GM23338 (cell line): ENCODE measurements at regions not wholly inside any gene's neighbourhood (a gene's known extent, or its start where the extent isn't known, plus 50 kb on each side); places are given as distances from the start of the nearest gene placed in this dataset.

Experiments used
- ATAC-seq: fragments of 200-7000 bp; cut with Tn5 transposase; 3 replicates; pipeline ENCODE4 v1.9.1; 2020
- DNase-seq: peaks from one replicate; pipeline ENCODE4 v3.0.0-alpha.2; 2015; ENCODE audit warnings: low spot score
- H2AFZ ChIP-seq: fragments of 200-600 bp; sonication (generic); 2 replicates; pipeline ENCODE4 v1.8.0; 2016; ENCODE audit warnings: antibody characterized with exemption, mild to moderate bottlenecking, moderate library complexity
- H3F3A ChIP-seq: fragments of 200-600 bp; sonication (generic); replicated peaks from 2 replicates; pipeline ENCODE4 v1.8.0; 2017; ENCODE audit warnings: antibody characterized with exemption, mixed run types, low read depth
- H3K27ac ChIP-seq: fragments of 200-600 bp; sonication (generic); 2 replicates; pipeline ENCODE4 v1.6.1; 2016; ENCODE audit warnings: low read depth
- H3K27me3 ChIP-seq: fragments of 200-600 bp; sonication (generic); 2 replicates; pipeline ENCODE4 v1.8.0; 2016; ENCODE audit warnings: mild to moderate bottlenecking, mixed run types, moderate library complexity; ENCODE audit not compliant: insufficient read depth
- H3K36me3 ChIP-seq: fragments of 200-600 bp; sonication (generic); 2 replicates; pipeline ENCODE4 v1.8.0; 2016; ENCODE audit warnings: mild to moderate bottlenecking; ENCODE audit not compliant: insufficient read depth
- H3K4me1 ChIP-seq: fragments of 200-600 bp; sonication (generic); 2 replicates; pipeline ENCODE4 v1.8.0; 2016; ENCODE audit warnings: mild to moderate bottlenecking, moderate library complexity; ENCODE audit not compliant: insufficient read depth
- H3K4me2 ChIP-seq: fragments of 200-600 bp; sonication (generic); 2 replicates; pipeline ENCODE4 v1.7.1; 2017; ENCODE audit warnings: mixed run types
- H3K4me3 ChIP-seq: fragments of 200-600 bp; sonication (generic); 2 replicates; pipeline ENCODE4 v1.6.1; 2016; ENCODE audit warnings: mixed run types
- H3K79me2 ChIP-seq: fragments of 200-600 bp; sonication (generic); replicated peaks from 2 replicates; pipeline ENCODE4 v1.8.0; 2017; ENCODE audit warnings: mild to moderate bottlenecking; ENCODE audit not compliant: insufficient read depth
- H3K9me2 ChIP-seq: fragments of 200-600 bp; sonication (generic); 2 replicates; pipeline ENCODE4 v1.8.0; 2017; ENCODE audit not compliant: insufficient read depth
- H4K20me1 ChIP-seq: fragments of 200-600 bp; sonication (generic); replicated peaks from 2 replicates; pipeline ENCODE4 v1.8.0; 2017; ENCODE audit warnings: mild to moderate bottlenecking; ENCODE audit not compliant: insufficient read depth
- H3K27ac Mint-ChIP-seq: 2 replicates; pipeline ENCODE4 v1.8.0; 2020; ENCODE audit warnings: inconsistent platforms, mild to moderate bottlenecking, moderate library complexity, mixed read lengths
- H3K27me3 Mint-ChIP-seq: 3 replicates; pipeline ENCODE4 v1.8.0; 2022; ENCODE audit warnings: low read depth, mild to moderate bottlenecking, moderate library complexity, mixed read lengths, inconsistent platforms; ENCODE audit not compliant: insufficient read depth, poor library complexity
- H3K36me3 Mint-ChIP-seq: 3 replicates; pipeline ENCODE4 v1.8.0; 2021; ENCODE audit warnings: low read depth, mild to moderate bottlenecking, inconsistent platforms, moderate library complexity, mixed read lengths
- H3K4me1 Mint-ChIP-seq: 3 replicates; pipeline ENCODE4 v1.8.0; 2020; ENCODE audit warnings: mild to moderate bottlenecking, inconsistent platforms, mixed read lengths
- H3K4me3 Mint-ChIP-seq: 3 replicates; pipeline ENCODE4 v1.8.0; 2021; ENCODE audit warnings: moderate library complexity, mild to moderate bottlenecking, inconsistent platforms, mixed read lengths
- H3K9me3 Mint-ChIP-seq: 3 replicates; pipeline ENCODE4 v1.8.0; 2020; ENCODE audit warnings: moderate library complexity, mild to moderate bottlenecking, inconsistent platforms, mixed read lengths
- CREB1 ChIP-seq: fragments of 250-450 bp; sonication (Bioruptor Pico); IDR thresholded peaks from 2 replicates; pipeline ENCODE4 v1.5.0; 2020; ENCODE audit warnings: low read depth, mild to moderate bottlenecking, moderate library complexity
- NANOG ChIP-seq: IDR thresholded peaks from 2 replicates; pipeline ENCODE4 v1.6.1; 2016; ENCODE audit warnings: antibody characterized with exemption, borderline replicate concordance
- POLR2AphosphoS5 ChIP-seq: IDR thresholded peaks from 2 replicates; pipeline ENCODE4 v1.6.1; 2016; ENCODE audit warnings: antibody characterized with exemption, low read depth
- REST ChIP-seq: IDR thresholded peaks from one replicate; pipeline ENCODE4 v1.6.1; 2018; ENCODE audit warnings: antibody characterized with exemption; ENCODE audit not compliant: unreplicated experiment
- ZNF114 ChIP-seq: fragments of 250-450 bp; sonication (Bioruptor Pico); IDR thresholded peaks from 2 replicates; pipeline ENCODE4 v1.5.0; 2020; ENCODE audit warnings: mild to moderate bottlenecking, moderate library complexity
- ZNF331 ChIP-seq: fragments of 250-450 bp; sonication (Bioruptor Pico); IDR thresholded peaks from 2 replicates; pipeline ENCODE4 v1.5.0; 2020; ENCODE audit warnings: low read depth, mild to moderate bottlenecking, moderate library complexity
- ZNF462 ChIP-seq: fragments of 250-450 bp; sonication (Bioruptor Pico); IDR thresholded peaks from 2 replicates; pipeline ENCODE4 v1.5.0; 2020; ENCODE audit warnings: mild to moderate bottlenecking, moderate library complexity

GRCh38 chr12:19627719-19628118, 188.4 kb downstream of the AEBP2 start:
- Histone ChIP-seq H3K27ac (no peak overlapping the region), H3K4me2 (no peak overlapping the region), H4K20me1 (no peaks in the 10 kb centered on the region), H3K79me2 (no peaks in the 10 kb centered on the region), H3K9me2 (no peaks in the 10 kb centered on the region), H2AFZ (no peak overlapping the region), H3K36me3 (no peaks in the 10 kb centered on the region), H3F3A (no peaks in the 10 kb centered on the region), H3K4me3 (no peak overlapping the region), H3K27me3 (no peaks in the 10 kb centered on the region), H3K4me1 (no peaks in the 10 kb centered on the region)
- H3K9me3 Mint-ChIP-seq, result peaks cover 3% of the 10 kb centered on the region; the same call in 2 of the 3 replicates
- peaks cover 5% of the 10 kb centered on the region; the same call in 2 of the 3 replicates for H3K4me1 Mint-ChIP-seq
- TF ChIP-seq ZNF331 (CRISPR knock-in tag), result no peak
- TF ChIP-seq ZNF114 (CRISPR knock-in tag), result no peak
- no peak for TF ChIP-seq NANOG
- TF ChIP-seq REST, result no peak
- TF ChIP-seq ZNF462, result no peak
- no peak for TF ChIP-seq CREB1 (CRISPR knock-in tag)
- TF ChIP-seq POLR2AphosphoS5, result no peak
- ATAC-seq (no peak), DNase-seq (no peak)
- H3K36me3 Mint-ChIP-seq, result peaks cover 4% of the 10 kb centered on the region; the same call in 2 of the 3 replicates
- no peak overlapping the region for H3K27ac Mint-ChIP-seq
- H3K4me3 Mint-ChIP-seq, result no peak overlapping the region
- peaks cover 2% of the 10 kb centered on the region for H3K27me3 Mint-ChIP-seq
